D721Med (cell line): ENCODE measurements at regions not wholly inside any gene's neighbourhood (a gene's known extent, or its start where the extent isn't known, plus 50 kb on each side); places are given as distances from the start of the nearest gene placed in this dataset.

Source experiments
- DNase-seq: peaks from one replicate; pipeline ENCODE4 v3.0.0; 2011; ENCODE audit warnings: low spot score; ENCODE audit not compliant: insufficient read length
- FAIRE-seq: peaks from 2 replicates; lab custom pipeline; 2011; peaks lifted over from hg19 to GRCh38; lab: Jason Lieb, UNC
- CTCF ChIP-seq: IDR thresholded peaks from 2 replicates; pipeline ENCODE4 v1.5.1; 2012; ENCODE audit warnings: mild to moderate bottlenecking, control low read depth; ENCODE audit not compliant: insufficient read depth; ENCODE audit errors: missing control alignments

DNA sequence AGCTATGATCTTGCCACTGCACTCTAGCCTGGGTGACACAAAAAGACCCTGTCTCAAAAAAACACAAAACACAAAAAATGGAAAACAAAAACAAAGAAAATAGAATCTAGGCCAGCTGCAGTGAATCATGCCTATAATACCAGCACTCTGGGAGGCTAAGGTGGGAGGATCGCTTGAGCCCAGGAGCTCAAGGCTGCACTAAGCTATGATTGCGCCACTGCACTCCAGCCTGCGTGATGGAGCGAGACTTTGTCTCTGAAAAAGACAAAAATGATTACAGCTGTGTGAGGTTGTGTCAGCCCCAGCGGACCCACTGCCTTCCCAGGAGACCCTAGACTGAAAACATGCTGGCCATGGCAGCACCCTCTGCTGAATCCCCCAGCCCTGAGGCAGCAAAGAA, 80.2 kb upstream of the ZBTB40 start:
- no peak for TF ChIP-seq CTCF
- DNase-seq (no peak), FAIRE-seq (no peak)

DNA sequence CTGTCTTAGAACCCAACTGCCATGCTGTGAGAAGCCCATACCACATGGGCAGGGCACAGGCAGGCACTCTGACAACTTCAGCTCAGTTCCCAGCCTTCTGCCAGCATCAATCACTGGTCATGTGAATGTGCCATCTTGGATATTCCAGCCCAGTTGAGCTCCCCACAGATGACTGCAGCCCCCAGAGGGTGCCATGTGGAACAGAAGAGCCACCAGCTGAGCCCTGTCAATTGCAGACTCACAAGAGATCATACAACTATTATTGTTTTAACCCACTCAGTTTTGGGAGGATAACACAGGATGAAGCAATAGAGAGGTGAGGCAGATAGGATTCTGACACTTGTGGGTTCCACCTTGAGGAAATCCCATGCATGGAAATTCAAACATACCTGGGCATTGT, 78.4 kb upstream of the ZBTB40 start:
- no peak for TF ChIP-seq CTCF
- DNase-seq (no peak), FAIRE-seq (no peak)

DNA sequence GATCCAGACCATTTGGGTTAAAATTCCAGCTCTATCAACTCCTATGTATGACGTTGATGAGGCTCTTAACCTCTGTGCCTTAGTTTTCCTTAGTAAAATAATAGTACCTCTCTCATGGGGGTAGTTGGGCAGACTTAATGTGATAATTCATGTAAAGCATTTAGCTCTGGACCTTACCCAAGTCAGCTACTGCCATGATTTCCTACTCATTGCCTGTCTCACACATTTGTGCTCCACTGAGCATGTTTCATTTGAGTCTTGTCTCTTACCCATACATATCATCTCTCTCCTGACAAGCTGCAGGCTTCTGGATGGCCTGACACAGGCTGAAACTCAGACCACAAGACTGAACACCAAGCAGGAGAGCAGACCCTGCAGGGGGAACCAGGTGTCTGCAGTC, 77.7 kb upstream of the ZBTB40 start:
- no peak for DNase-seq

GRCh38 chr1:22375601-22376000, 76.0 kb upstream of the ZBTB40 start:
- FAIRE-seq, result no peak
- DNase-seq, result no peak
- no peak for TF ChIP-seq CTCF

More for the DNA sequence above, 77.7 kb upstream of the ZBTB40 start:
- TF ChIP-seq CTCF, result no peak
- no peak for FAIRE-seq

DNA sequence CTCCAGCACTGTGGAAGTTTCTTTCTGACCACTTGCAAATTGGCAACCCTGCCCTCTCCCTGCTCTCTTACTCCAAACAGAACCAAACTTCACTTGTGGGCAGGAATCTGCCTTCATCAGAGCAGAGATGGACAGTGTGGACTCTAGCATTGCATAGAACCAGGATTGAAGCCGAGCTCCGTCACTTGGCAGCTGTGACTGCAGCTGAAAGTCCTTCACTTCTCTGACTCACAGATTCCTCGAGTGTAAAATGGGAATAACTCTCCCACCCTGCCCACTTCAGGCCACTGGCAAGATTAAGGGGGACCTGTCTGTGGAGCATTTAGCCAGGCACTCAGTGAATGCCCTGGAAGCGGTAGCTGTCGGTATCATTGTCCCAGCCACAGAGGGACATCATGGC, 75.7 kb upstream of the ZBTB40 start:
- FAIRE-seq (no peak), DNase-seq (no peak)
- no peak for TF ChIP-seq CTCF

DNA sequence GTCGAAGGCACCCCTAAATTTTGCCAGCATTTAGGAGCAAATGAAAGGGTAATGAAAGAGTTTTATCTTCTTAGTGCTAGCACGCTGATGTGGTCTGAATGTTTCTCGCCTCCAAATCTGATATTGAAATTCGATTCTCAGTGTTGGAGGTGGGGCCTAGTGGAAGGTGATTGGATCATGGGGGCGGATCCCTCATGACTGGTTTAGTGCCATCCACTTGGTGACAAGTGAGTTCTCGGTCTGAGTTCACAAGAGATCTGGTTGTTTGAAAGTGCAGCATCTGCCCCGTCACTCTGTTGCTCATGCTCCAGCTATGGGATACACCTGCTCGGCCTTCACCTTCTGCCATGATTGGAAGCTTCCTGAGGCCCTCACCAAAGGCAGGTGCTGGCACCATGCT, 75.1 kb upstream of the ZBTB40 start:
- no peak for FAIRE-seq
- DNase-seq, result no peak
- no peak for TF ChIP-seq CTCF

- DNase-seq (no peak), FAIRE-seq (no peak)
- TF ChIP-seq CTCF, result no peak
These were observed 74.7 kb upstream of the ZBTB40 start for GRCh38 chr1:22376976-22377375.
